Keratinocyte (primary cell): ENCODE measurements at regions not wholly inside any gene's neighbourhood (a gene's known extent, or its start where the extent isn't known, plus 50 kb on each side); places are given as distances from the start of the nearest gene placed in this dataset.

ENCODE experiments used
- DNase-seq: peaks from one replicate; pipeline ENCODE4 v3.0.0-alpha.2; 2011; ENCODE audit warnings: low read depth, missing footprints, low spot score
- FAIRE-seq: peaks from 2 replicates; lab custom pipeline; 2011; peaks lifted over from hg19 to GRCh38; lab: Jason Lieb, UNC
- H2AFZ ChIP-seq: 2 replicates; pipeline ENCODE4 v1.6.0; 2012; ENCODE audit warnings: low read length, control low read depth, inconsistent platforms; ENCODE audit not compliant: control insufficient read depth
- H3K27ac ChIP-seq: 2 replicates; pipeline ENCODE4 v1.5.1; 2011; ENCODE audit warnings: low read length; ENCODE audit not compliant: control insufficient read depth, insufficient read depth
- H3K27me3 ChIP-seq: 3 replicates; pipeline ENCODE4 v1.6.0; 2011; ENCODE audit warnings: low read length; ENCODE audit not compliant: control insufficient read depth, insufficient read depth; ENCODE audit errors: extremely low read depth
- H3K36me3 ChIP-seq, 2 experiments: 2 replicates in 1 of 2; 3 replicates in 1 of 2; pipeline ENCODE4 v1.5.1; 2011; ENCODE audit warnings: low read length in 2 of 2, mild to moderate bottlenecking in 1 of 2; ENCODE audit not compliant: control insufficient read depth in 2 of 2, insufficient read depth in 2 of 2; ENCODE audit errors: extremely low read depth in 1 of 2
- H3K4me1 ChIP-seq: 3 replicates; pipeline ENCODE4 v1.5.1; 2011; ENCODE audit warnings: low read length; ENCODE audit not compliant: control insufficient read depth, insufficient read depth; ENCODE audit errors: extremely low read depth
- H3K4me2 ChIP-seq: 3 replicates; pipeline ENCODE4 v1.6.0; 2011; ENCODE audit warnings: low read depth, low read length; ENCODE audit not compliant: control insufficient read depth, insufficient read depth; ENCODE audit errors: extremely low read depth
- H3K4me3 ChIP-seq, 3 experiments: fragments of 200-600 bp in 1 of 3; sonication (generic) in 1 of 3; 2 replicates in 2 of 3; 3 replicates in 1 of 3; pipeline ENCODE4 v1.5.1; 2011 to 2016; ENCODE audit warnings: low read length in 3 of 3, mild to moderate bottlenecking in 3 of 3, control low read depth in 2 of 3, inconsistent platforms in 1 of 3, low read depth in 1 of 3, mixed read lengths in 1 of 3, mixed run types in 1 of 3, moderate library complexity in 1 of 3; ENCODE audit not compliant: control insufficient read depth in 2 of 3, insufficient read depth in 2 of 3; ENCODE audit errors: extremely low read depth in 1 of 3
- H3K79me2 ChIP-seq: 2 replicates; pipeline ENCODE4 v1.6.0; 2012; ENCODE audit warnings: low read length; ENCODE audit not compliant: control insufficient read depth, insufficient read depth
- H3K9ac ChIP-seq: 3 replicates; pipeline ENCODE4 v1.6.0; 2011; ENCODE audit warnings: low read length; ENCODE audit not compliant: control insufficient read depth, insufficient read depth; ENCODE audit errors: extremely low read depth
- H3K9me1 ChIP-seq: 3 replicates; pipeline ENCODE4 v1.6.0; 2011; ENCODE audit warnings: low read length; ENCODE audit not compliant: control insufficient read depth, insufficient read depth; ENCODE audit errors: extremely low read depth
- H3K9me3 ChIP-seq: 2 replicates; pipeline ENCODE4 v1.5.1; 2012; ENCODE audit warnings: low read depth, low read length; ENCODE audit not compliant: control insufficient read depth
- H4K20me1 ChIP-seq: 3 replicates; pipeline ENCODE4 v1.6.0; 2011; ENCODE audit warnings: low read length; ENCODE audit not compliant: control insufficient read depth, insufficient read depth; ENCODE audit errors: extremely low read depth
- EZH2 ChIP-seq: IDR thresholded peaks from one replicate; pipeline ENCODE4 v1.6.1; 2012; ENCODE audit warnings: inconsistent platforms, mild to moderate bottlenecking, low read length, moderate library complexity
- dilution Hi-C: fragments of 300-500 bp; cut with MboI; formaldehyde crosslinking; loops from one replicate; pipeline ENCODE4 v1.7.0; 2020; ENCODE audit warnings: low sequenced_read_pairs; ENCODE audit not compliant: extremely low pct_ligation_motif_present
- TF ChIP-seq, protein P1 (sequence below), 3 experiments: IDR thresholded peaks in 1 of 3; conservative IDR thresholded peaks in 1 of 3; optimal IDR thresholded peaks in 1 of 3; 2 replicates in 2 of 3; 3 replicates in 1 of 3; pipeline versions ENCODE3 to v1.5.1; 2011; ENCODE audit warnings: low read length in 3 of 3, mild to moderate bottlenecking in 3 of 3, moderate library complexity in 2 of 3, control low read depth in 1 of 3, inconsistent platforms in 1 of 3; ENCODE audit not compliant: insufficient read depth in 2 of 3; ENCODE audit errors: extremely low read depth in 1 of 3

DNA sequence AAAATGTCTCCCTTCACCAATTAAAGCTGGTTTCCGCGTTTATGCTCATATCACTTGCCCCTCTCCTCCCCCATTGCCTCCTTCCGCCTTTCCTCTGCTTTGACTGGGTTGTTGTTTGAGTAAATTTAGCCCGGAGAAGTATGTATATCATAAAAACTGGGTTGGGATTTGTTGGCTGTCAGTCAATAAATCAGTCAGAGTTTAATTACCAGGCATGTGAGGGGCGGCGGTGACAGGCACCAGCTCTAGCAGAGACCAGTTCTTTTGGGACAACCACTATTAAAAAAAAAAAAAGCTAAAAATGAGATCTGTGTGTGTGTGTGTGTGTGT is 382.4 kb upstream of the SMIM21 start:
- TF ChIP-seq, protein P1, sequence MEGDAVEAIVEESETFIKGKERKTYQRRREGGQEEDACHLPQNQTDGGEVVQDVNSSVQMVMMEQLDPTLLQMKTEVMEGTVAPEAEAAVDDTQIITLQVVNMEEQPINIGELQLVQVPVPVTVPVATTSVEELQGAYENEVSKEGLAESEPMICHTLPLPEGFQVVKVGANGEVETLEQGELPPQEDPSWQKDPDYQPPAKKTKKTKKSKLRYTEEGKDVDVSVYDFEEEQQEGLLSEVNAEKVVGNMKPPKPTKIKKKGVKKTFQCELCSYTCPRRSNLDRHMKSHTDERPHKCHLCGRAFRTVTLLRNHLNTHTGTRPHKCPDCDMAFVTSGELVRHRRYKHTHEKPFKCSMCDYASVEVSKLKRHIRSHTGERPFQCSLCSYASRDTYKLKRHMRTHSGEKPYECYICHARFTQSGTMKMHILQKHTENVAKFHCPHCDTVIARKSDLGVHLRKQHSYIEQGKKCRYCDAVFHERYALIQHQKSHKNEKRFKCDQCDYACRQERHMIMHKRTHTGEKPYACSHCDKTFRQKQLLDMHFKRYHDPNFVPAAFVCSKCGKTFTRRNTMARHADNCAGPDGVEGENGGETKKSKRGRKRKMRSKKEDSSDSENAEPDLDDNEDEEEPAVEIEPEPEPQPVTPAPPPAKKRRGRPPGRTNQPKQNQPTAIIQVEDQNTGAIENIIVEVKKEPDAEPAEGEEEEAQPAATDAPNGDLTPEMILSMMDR (optimal IDR thresholded peaks at IDR 0.05 in 1 of 3, IDR thresholded peaks at IDR 0.05 in 1 of 3, conservative IDR thresholded peaks at IDR 0.05 in 1 of 3; ENCODE audit: extremely low read depth in 1 of 3, insufficient read depth in 2 of 3, low read length in 3 of 3), result no peak
- TF ChIP-seq EZH2, result no peak
- dilution Hi-C loops, result no loop called here
- no peak overlapping the region for H3K4me2 ChIP-seq
- no peaks in the 10 kb centered on the region for H4K20me1 ChIP-seq
- no peaks in the 10 kb centered on the region for H3K36me3 ChIP-seq
- no peak overlapping the region for H3K4me3 ChIP-seq
- H3K9me3 ChIP-seq, result no peaks in the 10 kb centered on the region
- no peaks in the 10 kb centered on the region for H3K79me2 ChIP-seq
- no peaks in the 10 kb centered on the region for H3K4me1 ChIP-seq
- no peak overlapping the region for H3K9ac ChIP-seq
- FAIRE-seq (no peak), DNase-seq (no peak)
- no peaks in the 10 kb centered on the region for H3K9me1 ChIP-seq
- H3K27me3 ChIP-seq, result no peaks in the 10 kb centered on the region
- H2AFZ ChIP-seq, result no peak overlapping the region
- H3K27ac ChIP-seq, result no peak overlapping the region

DNA sequence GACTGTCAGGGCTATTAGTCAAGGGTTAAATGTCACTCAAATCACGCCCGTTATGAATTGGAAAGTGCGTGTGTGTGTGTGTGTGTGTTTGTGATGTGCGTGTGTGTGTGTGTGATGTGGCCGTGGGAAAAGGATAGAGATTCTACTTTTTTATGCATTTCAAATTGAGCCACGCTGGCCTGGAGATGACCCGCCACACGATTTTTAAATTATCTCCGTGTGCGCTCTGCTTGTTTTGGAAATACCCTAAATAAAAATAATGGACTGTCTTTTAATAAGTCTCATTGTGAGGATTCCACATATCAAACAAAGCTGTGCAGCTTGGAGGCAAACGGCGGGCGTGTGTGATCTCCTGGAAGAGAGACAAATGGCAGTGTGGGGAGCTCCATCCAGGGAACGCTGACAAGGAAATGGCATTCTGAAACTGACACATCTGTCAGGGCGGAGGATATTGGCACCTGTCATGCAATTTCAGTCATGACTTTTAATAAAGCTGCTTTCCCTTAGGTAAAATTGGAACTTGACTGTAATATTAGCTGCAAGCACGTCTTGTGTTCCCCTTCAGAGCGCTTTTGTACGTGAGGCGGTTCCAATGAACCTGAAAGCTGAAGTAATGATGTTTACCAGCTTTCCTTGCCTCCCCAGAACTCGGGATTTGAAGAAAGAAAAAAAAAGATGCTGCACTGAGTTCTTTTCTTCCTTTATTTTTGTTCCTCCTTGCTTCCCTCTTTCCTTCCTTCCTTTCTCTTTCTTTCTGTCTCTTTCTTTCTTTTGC is 381.8 kb upstream of the SMIM21 start:
- Histone ChIP-seq H3K9ac (no peak overlapping the region), H3K79me2 (no peaks in the 10 kb centered on the region), H3K4me2 (no peak overlapping the region), H3K4me1 (no peaks in the 10 kb centered on the region), H4K20me1 (no peaks in the 10 kb centered on the region), H3K9me1 (no peaks in the 10 kb centered on the region), H3K27me3 (no peaks in the 10 kb centered on the region), H3K27ac (no peak overlapping the region), H3K36me3 (no peaks in the 10 kb centered on the region), H3K4me3 (no peak overlapping the region), H3K9me3 (no peaks in the 10 kb centered on the region), H2AFZ (no peak overlapping the region)
- dilution Hi-C loops, result no loop called here
- FAIRE-seq (no peak), DNase-seq (no peak)
- TF ChIP-seq, protein P1 (optimal IDR thresholded peaks at IDR 0.05 in 1 of 3, IDR thresholded peaks at IDR 0.05 in 1 of 3, conservative IDR thresholded peaks at IDR 0.05 in 1 of 3; ENCODE audit: extremely low read depth in 1 of 3, insufficient read depth in 2 of 3, low read length in 3 of 3), result no peak
- TF ChIP-seq EZH2, result no peak
